ENCODE measurements at regions not wholly inside any gene's neighbourhood (a gene's known extent, or its start where the extent isn't known, plus 50 kb on each side); places are given as distances from the start of the nearest gene placed in this dataset.

GRCh38 chr3:177286034-177286433 is 88.8 kb upstream of the TBL1XR1 start:
- H3K9me3 Mint-ChIP-seq = peaks cover 3% of the 10 kb centered on the region
- H3K4me3 Mint-ChIP-seq = no peak overlapping the region
- peaks cover 23% of the 10 kb centered on the region for H3K4me1 Mint-ChIP-seq
- no peaks in the 10 kb centered on the region for H3K36me3 Mint-ChIP-seq (ENCODE audit: low read depth)
- ATAC-seq = no peak
- no peak overlapping the region for H3K27ac Mint-ChIP-seq
- no peak for DNase-seq
- H3K27me3 Mint-ChIP-seq = no peaks in the 10 kb centered on the region

GRCh38 chr3:177287231-177287630 is 89.9 kb upstream of the TBL1XR1 start:
- Mint-ChIP-seq H3K4me1 (peaks cover 12% of the 10 kb centered on the region), H3K9me3 (no peaks in the 10 kb centered on the region), H3K27me3 (no peaks in the 10 kb centered on the region), H3K4me3 (no peak overlapping the region), H3K36me3 (ENCODE audit: low read depth) (no peaks in the 10 kb centered on the region), H3K27ac (no peak overlapping the region)
- no peak for DNase-seq
- no peak for ATAC-seq

GRCh38 chr3:177290633-177291032 is 93.4 kb upstream of the TBL1XR1 start:
- Mint-ChIP-seq H3K4me1 (peaks cover 2% of the 10 kb centered on the region), H3K9me3 (no peaks in the 10 kb centered on the region), H3K27ac (no peak overlapping the region), H3K36me3 (ENCODE audit: low read depth) (no peaks in the 10 kb centered on the region), H3K27me3 (no peaks in the 10 kb centered on the region), H3K4me3 (no peak overlapping the region)
- DNase-seq (no peak), ATAC-seq (no peak)

GRCh38 chr3:177294221-177294620 is 96.9 kb upstream of the TBL1XR1 start:
- Mint-ChIP-seq H3K4me1 (peaks cover 2% of the 10 kb centered on the region), H3K4me3 (no peak overlapping the region), H3K9me3 (no peaks in the 10 kb centered on the region), H3K27ac (no peak overlapping the region), H3K36me3 (ENCODE audit: low read depth) (no peaks in the 10 kb centered on the region), H3K27me3 (no peaks in the 10 kb centered on the region)
- ATAC-seq = no peak
- DNase-seq = no peak

- no peaks in the 10 kb centered on the region for H3K4me1 Mint-ChIP-seq
- H3K27me3 Mint-ChIP-seq = no peaks in the 10 kb centered on the region
- H3K4me3 Mint-ChIP-seq = no peak overlapping the region
- DNase-seq (no peak), ATAC-seq (no peak)
- no peaks in the 10 kb centered on the region for H3K36me3 Mint-ChIP-seq (ENCODE audit: low read depth)
- no peak overlapping the region for H3K27ac Mint-ChIP-seq
- no peaks in the 10 kb centered on the region for H3K9me3 Mint-ChIP-seq
Measured at GRCh38 chr3:177295116-177295515, 97.8 kb upstream of the TBL1XR1 start.

GRCh38 chr3:177299250-177299649 is 102.0 kb upstream of the TBL1XR1 start:
- Mint-ChIP-seq H3K27me3 (no peaks in the 10 kb centered on the region), H3K4me3 (no peak overlapping the region), H3K9me3 (no peaks in the 10 kb centered on the region), H3K36me3 (ENCODE audit: low read depth) (no peaks in the 10 kb centered on the region), H3K27ac (no peak overlapping the region), H3K4me1 (peaks cover 18% of the 10 kb centered on the region)
- ATAC-seq (no peak), DNase-seq (no peak)

- H3K4me3 Mint-ChIP-seq = no peak overlapping the region
- peaks cover 23% of the 10 kb centered on the region for H3K4me1 Mint-ChIP-seq
- H3K36me3 Mint-ChIP-seq (ENCODE audit: low read depth) = no peaks in the 10 kb centered on the region
- no peak overlapping the region for H3K27ac Mint-ChIP-seq
- DNase-seq (no peak), ATAC-seq (no peak)
- no peaks in the 10 kb centered on the region for H3K27me3 Mint-ChIP-seq
- no peaks in the 10 kb centered on the region for H3K9me3 Mint-ChIP-seq
Measured at GRCh38 chr3:177300039-177300833, 103.0 kb upstream of the TBL1XR1 start.

- H3K9me3 Mint-ChIP-seq = no peaks in the 10 kb centered on the region
- H3K4me1 Mint-ChIP-seq = peaks cover 25% of the 10 kb centered on the region
- H3K27me3 Mint-ChIP-seq = no peaks in the 10 kb centered on the region
- H3K36me3 Mint-ChIP-seq (ENCODE audit: low read depth) = no peaks in the 10 kb centered on the region
- no peak overlapping the region for H3K4me3 Mint-ChIP-seq
- ATAC-seq = no peak
- no peak for DNase-seq
- no peak overlapping the region for H3K27ac Mint-ChIP-seq
Measured at GRCh38 chr3:177300842-177301241, 103.6 kb upstream of the TBL1XR1 start.

GRCh38 chr3:177306252-177306651 is 109.0 kb upstream of the TBL1XR1 start:
- DNase-seq (no peak), ATAC-seq (no peak)
- H3K4me1 Mint-ChIP-seq = peaks cover 22% of the 10 kb centered on the region
- H3K4me3 Mint-ChIP-seq = no peak overlapping the region
- H3K9me3 Mint-ChIP-seq = peaks cover 6% of the 10 kb centered on the region
- peaks cover 3% of the 10 kb centered on the region for H3K36me3 Mint-ChIP-seq (ENCODE audit: low read depth)
- no peak overlapping the region for H3K27ac Mint-ChIP-seq
- no peaks in the 10 kb centered on the region for H3K27me3 Mint-ChIP-seq

GRCh38 chr3:177307391-177307790 is 110.1 kb upstream of the TBL1XR1 start:
- DNase-seq = no peak
- no peaks in the 10 kb centered on the region for H3K27me3 Mint-ChIP-seq
- peaks cover 5% of the 10 kb centered on the region for H3K36me3 Mint-ChIP-seq (ENCODE audit: low read depth)
- peaks cover 12% of the 10 kb centered on the region for H3K9me3 Mint-ChIP-seq
- ATAC-seq = no peak
- H3K4me3 Mint-ChIP-seq = no peak overlapping the region
- no peak overlapping the region for H3K27ac Mint-ChIP-seq
- peaks cover 20% of the 10 kb centered on the region for H3K4me1 Mint-ChIP-seq

- Mint-ChIP-seq H3K27ac (no peak overlapping the region), H3K4me1 (peaks cover 21% of the 10 kb centered on the region)
Measured at GRCh38 chr3:177307826-177308225, 110.5 kb upstream of the TBL1XR1 start.

GRCh38 chr3:177308286-177308685 is 111.0 kb upstream of the TBL1XR1 start:
- Mint-ChIP-seq H3K4me3 (no peak overlapping the region), H3K36me3 (ENCODE audit: low read depth) (peaks cover 6% of the 10 kb centered on the region), H3K27me3 (no peaks in the 10 kb centered on the region), H3K4me1 (peaks cover 20% of the 10 kb centered on the region), H3K27ac (no peak overlapping the region), H3K9me3 (peaks cover 16% of the 10 kb centered on the region)
- no peak for ATAC-seq
- DNase-seq = no peak

More at GRCh38 chr3:177307826-177308225, 110.5 kb upstream of the TBL1XR1 start:
- DNase-seq = no peak
- H3K36me3 Mint-ChIP-seq (ENCODE audit: low read depth) = peaks cover 6% of the 10 kb centered on the region
- ATAC-seq = no peak
- no peak overlapping the region for H3K4me3 Mint-ChIP-seq
- H3K27me3 Mint-ChIP-seq = no peaks in the 10 kb centered on the region
- H3K9me3 Mint-ChIP-seq = peaks cover 16% of the 10 kb centered on the region

GRCh38 chr3:177308911-177309310 is 111.6 kb upstream of the TBL1XR1 start:
- ATAC-seq = no peak

GRCh38 chr3:177312491-177312890 is 115.2 kb upstream of the TBL1XR1 start:
- H3K27me3 Mint-ChIP-seq = no peaks in the 10 kb centered on the region

More at GRCh38 chr3:177308911-177309310, 111.6 kb upstream of the TBL1XR1 start:
- H3K27ac Mint-ChIP-seq = no peak overlapping the region
- peaks cover 15% of the 10 kb centered on the region for H3K4me1 Mint-ChIP-seq
- no peak for DNase-seq
- H3K4me3 Mint-ChIP-seq = no peak overlapping the region
- no peaks in the 10 kb centered on the region for H3K27me3 Mint-ChIP-seq
- peaks cover 6% of the 10 kb centered on the region for H3K36me3 Mint-ChIP-seq (ENCODE audit: low read depth)
- H3K9me3 Mint-ChIP-seq = peaks cover 16% of the 10 kb centered on the region

GRCh38 chr3:177314897-177315296 is 117.6 kb upstream of the TBL1XR1 start:
- H3K27me3 Mint-ChIP-seq = no peaks in the 10 kb centered on the region
- ATAC-seq = peak; percentile 55
- H3K27ac Mint-ChIP-seq = peak overlapping the region; percentile 60
- peaks cover 39% of the 10 kb centered on the region for H3K4me1 Mint-ChIP-seq
- no peak overlapping the region for H3K4me3 Mint-ChIP-seq
- H3K36me3 Mint-ChIP-seq (ENCODE audit: low read depth) = peaks cover 6% of the 10 kb centered on the region
- no peak for DNase-seq
- H3K9me3 Mint-ChIP-seq = peaks cover 19% of the 10 kb centered on the region

More at GRCh38 chr3:177312491-177312890, 115.2 kb upstream of the TBL1XR1 start:
- DNase-seq (no peak), ATAC-seq (peak; percentile 55)
- Mint-ChIP-seq H3K4me1 (peaks cover 25% of the 10 kb centered on the region), H3K9me3 (peaks cover 16% of the 10 kb centered on the region), H3K4me3 (no peak overlapping the region), H3K27ac (peak overlapping the region; percentile 15), H3K36me3 (ENCODE audit: low read depth) (peaks cover 6% of the 10 kb centered on the region)

Measured in activated naive CD8-positive, alpha-beta T cell treated with anti-CD3 and anti-CD28 coated beads, Interleukin-2, amount 50 U/mL, for 24 hours (primary cell).